Osteoblast (primary cell): ENCODE measurements at regions not wholly inside any gene's neighbourhood (a gene's known extent, or its start where the extent isn't known, plus 50 kb on each side); places are given as distances from the start of the nearest gene placed in this dataset.
"Not testable (repeated sequence)": the region's sequence is repeated elsewhere in the genome, so short reads cannot be mapped to it uniquely, and the experiment has no call there.

Experiments
- DNase-seq: peaks from one replicate; pipeline ENCODE4 v3.0.0; 2011; ENCODE audit warnings: low spot score, mixed read lengths; ENCODE audit not compliant: insufficient read length; ENCODE audit errors: missing footprints
- H2AFZ ChIP-seq: 2 replicates; pipeline ENCODE4 v1.6.0; 2011; ENCODE audit warnings: mild to moderate bottlenecking, low read length
- H3K27ac ChIP-seq: 2 replicates; pipeline ENCODE4 v1.5.1; 2011; ENCODE audit warnings: mild to moderate bottlenecking, low read depth, low read length, moderate library complexity
- H3K27me3 ChIP-seq: 2 replicates; pipeline ENCODE4 v1.6.0; 2012; ENCODE audit warnings: mild to moderate bottlenecking, control low read depth, inconsistent platforms, low read length, moderate library complexity; ENCODE audit not compliant: insufficient read depth
- H3K36me3 ChIP-seq: 2 replicates; pipeline ENCODE4 v1.5.1; 2011; ENCODE audit warnings: mild to moderate bottlenecking, low read length, control low read depth, moderate library complexity; ENCODE audit not compliant: insufficient read depth
- H3K4me1 ChIP-seq: 2 replicates; pipeline ENCODE4 v1.5.1; 2011; ENCODE audit warnings: mild to moderate bottlenecking, low read length, control low read depth, moderate library complexity; ENCODE audit not compliant: insufficient read depth
- H3K4me2 ChIP-seq: 2 replicates; pipeline ENCODE4 v1.6.0; 2011; ENCODE audit warnings: mild to moderate bottlenecking, low read length; ENCODE audit not compliant: insufficient read depth
- H3K4me3 ChIP-seq: fragments of 200-600 bp; sonication (generic); 3 replicates; pipeline ENCODE4 v1.5.1; 2012; ENCODE audit warnings: mild to moderate bottlenecking, low read length, inconsistent platforms; ENCODE audit not compliant: insufficient read depth
- H3K79me2 ChIP-seq: 2 replicates; pipeline ENCODE4 v1.6.0; 2012; ENCODE audit warnings: mild to moderate bottlenecking, low read length, control low read depth, inconsistent platforms; ENCODE audit not compliant: insufficient read depth
- H3K9me3 ChIP-seq: 2 replicates; pipeline ENCODE4 v1.5.1; 2011; ENCODE audit warnings: low read depth, low read length, control low read depth
- H4K20me1 ChIP-seq: 2 replicates; pipeline ENCODE4 v1.6.0; 2012; ENCODE audit warnings: mild to moderate bottlenecking, low read length, control low read depth; ENCODE audit not compliant: insufficient read depth
- CTCF ChIP-seq: IDR thresholded peaks from 2 replicates; pipeline ENCODE4 v1.5.1; 2011; ENCODE audit warnings: mild to moderate bottlenecking, low read depth, low read length, moderate library complexity; ENCODE audit errors: extremely low read depth

GRCh38 chr22:22057617-22058378 lies 75.2 kb upstream of the TOP3B start:
- H3K27me3 ChIP-seq, result peaks cover 13% of the 10 kb centered on the region
- TF ChIP-seq CTCF, result no peak
- peaks cover 4% of the 10 kb centered on the region for H3K4me1 ChIP-seq
- no peak overlapping the region for H3K4me3 ChIP-seq
- DNase-seq, result no peak
- no peak overlapping the region for H3K4me2 ChIP-seq
- H4K20me1 ChIP-seq, result no peaks in the 10 kb centered on the region
- H3K79me2 ChIP-seq, result no peaks in the 10 kb centered on the region
- no peaks in the 10 kb centered on the region for H3K36me3 ChIP-seq
- H3K9me3 ChIP-seq, result no peaks in the 10 kb centered on the region
- no peak overlapping the region for H3K27ac ChIP-seq
- H2AFZ ChIP-seq, result no peak overlapping the region

- H3K9me3 ChIP-seq, DNase-seq, H3K79me2 ChIP-seq, H3K27ac ChIP-seq, H4K20me1 ChIP-seq, H3K4me2 ChIP-seq, H3K4me3 ChIP-seq, H3K36me3 ChIP-seq, H3K4me1 ChIP-seq, H2AFZ ChIP-seq: not testable (repeated sequence)
- peaks cover 13% of the 10 kb centered on the region for H3K27me3 ChIP-seq
Measured at GRCh38 chr22:22056809-22057594, 74.4 kb upstream of the TOP3B start.

GRCh38 chr22:22052548-22053139 lies 70.1 kb upstream of the TOP3B start:
- H3K27me3 ChIP-seq, H2AFZ ChIP-seq, H3K4me1 ChIP-seq, H3K27ac ChIP-seq, H3K79me2 ChIP-seq, H3K4me3 ChIP-seq, H3K36me3 ChIP-seq, DNase-seq, H3K9me3 ChIP-seq, H4K20me1 ChIP-seq, H3K4me2 ChIP-seq: not testable (repeated sequence)

- not testable (repeated sequence) for DNase-seq, H3K27me3 ChIP-seq, H2AFZ ChIP-seq, H3K4me3 ChIP-seq, H3K4me1 ChIP-seq, H4K20me1 ChIP-seq, H3K27ac ChIP-seq, H3K79me2 ChIP-seq, H3K36me3 ChIP-seq, H3K4me2 ChIP-seq, H3K9me3 ChIP-seq
Measured at GRCh38 chr22:22051032-22051431, 68.4 kb upstream of the TOP3B start.

- Histone ChIP-seq H3K4me3 (no peak overlapping the region), H3K36me3 (no peaks in the 10 kb centered on the region), H3K27ac (no peak overlapping the region), H3K4me1 (no peaks in the 10 kb centered on the region), H4K20me1 (no peaks in the 10 kb centered on the region), H3K27me3 (no peaks in the 10 kb centered on the region), H2AFZ (no peak overlapping the region), H3K79me2 (no peaks in the 10 kb centered on the region), H3K4me2 (no peak overlapping the region), H3K9me3 (no peaks in the 10 kb centered on the region)
- TF ChIP-seq CTCF, result no peak
- no peak for DNase-seq
Measured at GRCh38 chr22:22050141-22050775, 67.7 kb upstream of the TOP3B start.
